DMS 273 (cell line): ENCODE measurements at regions not wholly inside any gene's neighbourhood (a gene's known extent, or its start where the extent isn't known, plus 50 kb on each side); places are given as distances from the start of the nearest gene placed in this dataset.
A peak's percentile ranks its signal among the peaks of the same experiment; 100 is the strongest.

Source experiments
- DNase-seq: peaks from one replicate; lab custom pipeline; 2025; ENCODE audit not compliant: unreplicated experiment; lab: John Stamatoyannopoulos, UW

DNA sequence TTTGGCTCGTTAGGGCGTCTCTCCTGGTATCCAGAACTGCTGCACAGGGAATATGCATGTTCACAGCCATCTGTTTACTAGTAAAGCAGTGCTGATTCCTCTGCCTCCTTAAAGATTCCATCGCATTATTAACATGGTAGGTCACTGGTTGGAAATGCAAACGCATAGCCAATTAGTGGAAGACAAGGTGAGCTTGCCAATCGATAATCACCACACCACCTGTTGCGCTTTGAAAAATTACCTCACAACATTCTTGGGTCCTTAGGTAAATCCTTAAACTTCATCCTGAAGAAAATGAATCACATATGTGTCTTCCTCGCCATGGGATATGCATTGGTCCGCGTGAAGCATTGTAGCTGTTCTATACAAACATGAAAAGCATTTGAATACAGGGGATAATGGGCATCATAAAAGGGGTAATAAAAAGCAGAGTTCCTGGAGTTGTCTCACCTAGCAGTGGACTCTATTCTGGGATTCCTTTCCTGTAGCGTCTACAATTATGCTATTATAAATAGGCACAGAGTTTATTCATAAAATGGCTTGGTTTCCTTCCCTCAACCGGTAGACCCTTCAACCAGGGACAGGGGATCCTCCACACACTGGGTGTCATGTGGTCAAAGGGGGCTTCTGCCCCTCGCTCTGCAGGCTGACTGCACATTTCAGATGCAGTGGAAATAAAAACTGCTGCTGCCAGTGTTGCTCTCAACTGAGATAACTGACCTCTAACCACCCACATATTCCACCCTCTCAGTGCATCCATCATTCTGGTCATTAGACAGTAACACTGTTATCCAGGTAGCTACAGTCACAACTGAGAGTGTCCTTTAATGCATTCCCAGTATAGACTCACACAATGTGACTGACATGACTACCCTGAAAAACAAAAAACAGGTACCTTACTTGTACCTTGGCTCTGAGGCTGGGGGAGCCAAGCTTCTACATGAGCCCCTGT is 389.2 kb upstream of the NFE2L3 start:
- DNase-seq, result peak; percentile 60

DNA sequence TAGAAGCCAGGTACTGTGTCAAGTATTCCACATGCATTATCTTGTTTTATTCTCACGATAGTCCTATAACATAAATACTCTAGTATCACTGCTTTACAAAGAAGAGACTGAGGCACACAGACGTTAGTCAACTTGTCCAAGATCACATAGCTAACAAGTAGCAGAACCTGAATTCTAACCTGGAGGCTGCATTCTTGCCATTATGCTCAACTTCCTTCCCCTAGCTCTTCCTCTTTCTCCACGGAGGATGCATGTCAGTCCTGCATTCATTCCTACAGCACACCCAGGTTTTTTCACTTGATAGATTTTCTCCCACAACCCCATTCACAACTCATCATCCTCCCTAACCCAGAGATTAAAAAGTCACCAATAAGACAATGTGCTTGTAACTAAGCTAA is 388.5 kb upstream of the NFE2L3 start:
- DNase-seq, result no peak

DNA sequence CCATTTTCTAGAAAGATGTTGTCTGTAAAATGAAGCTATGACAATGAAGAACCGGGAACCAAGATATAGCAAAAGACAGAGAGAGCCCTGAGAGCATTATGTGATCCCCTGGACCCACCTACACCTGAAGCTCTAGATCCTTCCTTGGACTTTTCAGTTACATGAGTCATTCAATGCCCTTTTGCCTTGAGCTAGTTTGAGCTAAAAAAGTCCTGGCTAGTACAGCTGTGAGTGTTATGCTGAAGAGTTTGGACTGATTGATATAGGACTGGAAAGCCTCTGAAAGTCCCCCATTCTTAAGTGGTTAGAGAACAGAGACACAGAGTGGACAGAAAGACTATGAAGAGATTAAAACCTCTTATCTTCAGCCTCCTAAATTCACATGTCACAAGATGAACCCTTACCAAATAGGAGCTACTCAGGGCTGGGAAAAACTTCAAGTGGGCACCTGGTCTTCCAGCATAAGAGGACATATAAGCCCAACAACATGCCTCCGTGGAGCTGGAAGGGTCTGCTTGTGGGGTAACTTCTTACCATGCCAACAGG is 386.8 kb upstream of the NFE2L3 start:
- no peak for DNase-seq

DNA sequence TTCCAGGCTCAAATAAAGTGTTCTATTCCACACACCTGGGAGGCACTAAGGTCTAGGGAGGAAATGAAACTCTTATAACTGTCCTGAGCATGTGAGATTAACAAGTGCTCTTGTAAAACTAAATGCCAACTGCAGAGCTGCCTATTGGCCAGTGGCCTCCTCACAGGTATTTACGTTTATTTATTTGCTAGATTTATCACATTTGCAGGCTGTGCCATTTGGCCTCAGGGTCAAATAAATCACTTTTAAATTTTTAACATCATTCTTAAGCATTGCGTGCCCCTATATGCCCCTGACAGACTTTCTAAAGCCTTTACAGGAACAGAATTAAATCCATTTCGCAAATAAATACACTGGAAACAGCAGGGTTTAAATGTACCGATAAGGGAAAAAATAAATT is 381.8 kb upstream of the NFE2L3 start:
- DNase-seq, result no peak

DNA sequence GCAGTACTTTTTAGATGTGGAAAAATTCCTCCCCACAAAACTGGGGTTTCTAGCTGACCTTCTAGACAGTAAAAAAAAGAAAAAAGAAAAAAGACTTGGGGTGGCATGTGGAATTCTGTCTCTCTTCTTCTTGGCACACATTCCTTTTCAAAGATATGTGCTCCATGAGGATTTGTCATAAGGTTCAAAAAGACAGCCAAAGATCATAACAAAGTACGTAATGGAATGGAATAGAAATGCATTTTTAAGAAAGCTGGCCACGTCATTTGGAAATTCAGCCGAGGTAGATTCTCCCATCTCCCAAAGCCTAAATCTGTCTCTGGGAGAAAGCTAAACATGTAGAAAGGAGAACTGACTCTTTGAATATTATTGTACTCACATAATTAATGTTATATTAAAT is 381.3 kb upstream of the NFE2L3 start:
- DNase-seq, result no peak

DNA sequence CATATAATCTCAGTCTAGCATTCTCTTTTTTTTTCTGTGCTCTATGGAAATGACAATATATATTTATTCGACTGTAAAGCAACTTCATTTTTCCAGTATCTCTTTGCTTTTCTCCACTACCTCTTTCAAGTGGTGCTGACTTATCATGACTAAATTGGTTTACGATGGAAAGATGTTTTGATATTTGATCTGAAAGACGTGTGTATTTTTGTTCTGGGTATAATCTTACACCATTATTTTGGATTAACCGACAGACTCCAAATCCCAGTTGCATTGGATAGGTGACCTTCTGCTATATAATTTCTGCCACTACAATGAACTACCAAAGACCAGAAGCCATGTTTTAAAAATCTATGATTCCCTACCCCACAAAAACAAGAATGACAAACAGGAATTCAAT is 380.5 kb upstream of the NFE2L3 start:
- no peak for DNase-seq

DNA sequence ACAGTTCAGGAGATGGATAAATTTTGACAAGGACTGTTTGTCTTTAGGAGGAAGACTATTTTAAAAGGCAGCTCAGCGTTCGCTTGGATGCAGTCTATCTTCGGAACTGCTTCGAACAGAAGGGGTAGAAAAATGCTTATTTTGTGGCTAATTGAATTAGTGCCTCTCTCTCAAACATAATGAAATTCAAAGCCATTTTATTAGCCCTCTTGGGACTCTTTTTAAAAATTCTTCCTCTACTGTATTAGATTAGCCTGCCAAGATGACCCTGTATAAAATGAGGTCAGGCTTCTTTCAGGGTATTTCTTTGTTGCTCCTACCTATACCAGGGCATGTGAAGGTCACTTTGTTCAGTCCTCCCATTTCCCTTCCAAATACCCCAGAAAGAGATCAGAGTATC is 379.2 kb upstream of the NFE2L3 start:
- DNase-seq, result peak; percentile 49

DNA sequence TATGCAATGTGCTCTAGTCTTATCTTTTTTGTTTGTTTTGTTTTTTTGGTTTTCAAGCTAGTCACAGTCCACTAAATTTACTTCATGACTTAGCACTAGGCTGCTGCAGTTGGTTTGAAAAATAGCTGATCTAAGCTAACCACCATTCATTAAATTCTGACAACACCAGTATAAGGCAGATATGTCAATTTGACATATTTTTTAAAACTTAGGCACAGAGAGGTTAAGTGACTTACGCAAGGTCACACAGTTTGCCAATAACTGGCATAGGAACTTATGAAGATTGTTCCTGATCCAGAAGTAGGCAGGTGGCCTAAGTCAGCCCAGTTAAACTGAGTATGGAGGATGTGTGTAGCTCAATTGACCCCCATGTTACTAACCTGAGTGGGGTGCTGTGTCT is 377.3 kb upstream of the NFE2L3 start:
- DNase-seq, result no peak

DNA sequence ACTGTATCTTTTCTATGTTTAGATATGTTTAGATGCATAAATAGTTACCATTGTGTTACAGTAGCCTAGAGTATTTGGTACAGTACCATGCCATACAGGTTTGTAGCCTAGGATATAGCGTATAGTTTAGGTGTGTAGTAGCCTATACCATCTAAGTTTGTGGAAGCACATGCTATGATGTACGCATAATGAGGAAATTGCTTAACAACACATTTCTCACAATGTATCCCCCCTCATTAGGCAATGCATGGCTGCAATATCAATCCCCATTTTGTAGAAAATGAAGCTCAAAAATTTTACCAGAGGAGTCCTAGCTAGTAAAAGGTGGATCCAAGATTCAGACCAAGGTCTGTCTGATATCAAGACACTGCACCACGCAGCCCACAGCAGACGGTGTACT is 376.4 kb upstream of the NFE2L3 start:
- DNase-seq, result no peak

DNA sequence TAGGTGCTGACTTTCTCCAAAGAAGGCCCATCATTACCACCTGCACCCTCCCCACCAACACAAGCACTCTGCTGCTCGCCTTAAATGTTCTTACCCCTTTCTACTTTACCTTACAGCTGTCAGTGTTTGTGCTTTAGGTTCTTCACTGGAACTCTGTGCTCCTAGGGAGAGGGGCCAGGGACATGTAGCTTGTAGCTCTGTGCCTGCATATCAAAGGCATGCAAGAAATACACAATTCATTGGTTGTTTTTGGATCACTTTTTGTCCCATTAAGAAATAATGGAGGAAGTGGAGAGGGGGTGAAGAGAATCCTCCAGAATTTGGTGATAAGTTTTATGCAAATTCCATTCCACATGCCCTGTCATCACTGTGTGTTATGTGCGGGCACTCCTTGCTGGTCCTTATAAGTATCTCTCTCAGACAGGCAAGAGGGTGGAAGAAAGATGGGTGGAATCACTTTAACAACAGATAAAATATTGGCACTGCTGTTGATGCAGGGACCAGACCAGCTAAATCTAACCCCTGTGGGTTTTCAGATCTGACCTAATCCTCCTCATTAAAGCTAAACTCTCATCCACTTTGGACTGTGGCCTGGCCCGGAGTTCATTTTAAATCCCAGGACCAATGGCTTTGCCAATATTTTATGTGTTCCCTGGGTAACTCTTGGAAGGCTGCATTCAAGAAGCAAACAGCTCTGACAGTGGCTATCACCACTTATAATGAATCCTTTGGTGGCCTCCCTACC is 375.8 kb upstream of the NFE2L3 start:
- DNase-seq, result no peak

DNA sequence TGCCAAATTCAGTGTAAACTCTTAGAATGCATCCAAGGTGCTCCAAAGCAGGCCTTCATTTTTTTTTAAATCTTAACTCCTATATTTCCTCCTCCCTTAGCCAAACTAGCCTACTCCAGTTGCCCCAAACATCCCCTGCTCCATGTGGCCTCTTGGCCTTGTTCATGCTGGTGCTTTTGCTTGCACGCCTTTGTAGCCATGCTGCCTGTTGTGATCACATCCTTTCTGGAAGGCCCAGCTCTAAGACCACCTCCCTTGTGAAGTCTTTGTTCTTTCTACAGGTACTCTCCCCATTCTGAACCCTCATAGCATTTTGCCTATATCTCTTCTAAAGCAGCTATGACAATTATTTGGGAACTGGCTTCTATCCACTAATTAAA is 375.3 kb upstream of the NFE2L3 start:
- DNase-seq, result no peak

DNA sequence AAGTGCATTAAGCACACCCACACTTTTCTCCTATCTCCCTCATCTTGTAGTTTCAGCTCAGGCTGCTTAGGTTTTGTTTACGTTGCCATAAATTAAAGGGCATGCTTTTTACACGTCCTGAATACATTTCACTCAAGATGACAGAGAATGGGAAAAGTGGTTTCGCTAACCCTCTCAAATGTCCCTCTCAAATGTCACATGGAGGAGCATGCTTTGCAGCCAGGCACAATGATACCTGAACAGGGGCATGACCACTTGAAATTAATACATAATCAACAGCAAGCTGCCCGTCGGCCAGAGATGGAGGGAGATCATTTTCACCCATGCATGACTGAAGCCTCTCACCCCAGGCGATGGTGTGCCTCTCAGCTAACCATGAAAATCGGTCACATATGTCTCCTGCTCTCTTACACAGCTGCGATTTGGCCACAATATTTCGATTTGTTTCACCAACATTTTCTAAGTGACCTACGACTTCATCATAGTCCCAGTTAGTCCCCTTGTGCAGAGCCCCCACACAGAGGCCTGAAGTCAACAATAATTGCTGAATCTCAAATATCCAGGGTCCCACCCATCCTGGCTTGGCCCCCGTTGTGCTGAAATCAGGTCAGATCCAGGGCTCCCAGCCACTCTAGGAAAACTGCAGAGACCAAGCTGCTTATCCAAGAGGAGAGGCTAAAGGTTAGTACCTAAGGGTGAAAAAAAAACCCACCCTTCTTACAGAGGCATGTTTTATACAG is 373.9 kb upstream of the NFE2L3 start:
- DNase-seq, result peak; percentile 73

DNA sequence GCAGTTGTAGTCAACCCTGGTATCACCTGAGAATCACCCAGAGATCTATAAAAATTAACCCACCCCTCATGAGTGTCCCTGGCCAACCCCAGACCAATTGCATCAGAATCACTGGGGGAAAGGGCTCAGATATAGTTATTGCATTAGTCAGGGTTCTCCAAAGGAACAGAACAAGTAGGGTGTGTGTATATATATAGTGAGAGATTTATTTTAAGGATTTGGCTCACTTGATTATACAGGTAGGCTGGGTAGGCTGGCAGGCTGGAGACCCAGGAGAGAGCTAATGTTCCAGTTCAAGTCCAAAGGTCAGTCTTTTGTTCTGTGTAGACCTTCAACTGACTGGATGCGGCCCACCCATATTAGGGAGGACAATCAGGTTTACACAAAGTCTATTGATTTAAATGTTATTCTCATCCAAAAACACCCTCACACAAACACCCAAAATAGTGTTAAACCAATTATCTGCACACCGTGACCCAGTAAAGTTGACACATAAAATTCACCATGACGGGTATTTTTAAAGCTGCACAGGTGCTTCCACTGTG is 372.9 kb upstream of the NFE2L3 start:
- DNase-seq, result no peak

DNA sequence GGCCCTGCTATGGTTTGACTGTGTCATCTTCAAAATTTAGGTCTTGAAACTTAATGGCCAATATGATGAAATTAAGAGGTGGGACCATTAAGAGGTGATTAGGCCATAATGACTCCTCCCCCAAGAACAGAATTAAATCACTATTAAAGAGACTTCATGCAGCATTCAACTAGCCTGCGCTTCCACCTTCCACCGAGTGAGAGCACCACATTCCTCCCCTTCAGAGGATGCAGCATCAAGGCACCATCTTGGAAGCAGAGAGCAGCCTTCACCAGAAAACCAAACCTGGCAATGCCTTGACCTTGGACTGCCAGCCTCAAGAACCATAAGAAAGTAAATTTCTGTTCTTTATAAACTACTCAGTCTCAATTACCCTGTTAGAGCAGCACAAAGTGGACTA is 371.1 kb upstream of the NFE2L3 start:
- DNase-seq, result no peak

DNA sequence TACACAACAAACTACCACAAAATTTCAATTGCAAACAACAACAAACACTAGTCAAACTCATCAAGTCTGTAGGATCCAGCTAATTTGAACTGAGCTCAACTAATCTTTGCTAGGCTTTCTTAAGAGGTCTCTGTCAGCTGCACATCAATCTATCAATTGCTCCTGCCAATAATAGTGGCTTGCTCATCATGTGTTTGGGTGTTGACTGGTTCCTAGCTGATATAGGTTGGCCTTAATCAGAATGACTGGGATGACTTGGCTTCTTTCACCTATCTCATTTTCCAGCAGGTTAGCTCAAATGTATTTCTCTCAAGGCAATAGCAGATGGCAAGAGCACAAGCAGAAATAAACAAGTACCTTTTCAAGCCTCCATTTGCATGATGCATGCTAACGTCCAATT is 370.3 kb upstream of the NFE2L3 start:
- peak; percentile 88 for DNase-seq

DNA sequence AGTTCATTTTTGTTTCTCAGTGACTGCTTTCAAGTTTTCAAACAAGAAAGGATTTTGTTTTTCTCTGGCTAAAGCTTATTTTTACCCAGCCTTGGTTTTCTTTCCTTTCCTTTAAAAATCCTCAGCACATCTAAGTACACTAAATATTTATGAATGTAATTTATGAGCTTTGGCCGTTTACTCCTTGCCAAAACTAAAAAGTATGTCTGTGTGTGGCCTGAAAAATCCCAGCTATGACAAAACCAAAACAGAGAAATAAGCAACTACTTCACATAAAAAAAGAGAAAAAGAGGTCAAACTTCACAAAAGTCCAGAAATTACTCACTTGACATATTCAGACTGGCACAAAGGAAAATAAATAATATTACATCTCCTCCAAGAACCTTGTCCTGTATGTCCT is 365.1 kb upstream of the NFE2L3 start:
- DNase-seq, result no peak

DNA sequence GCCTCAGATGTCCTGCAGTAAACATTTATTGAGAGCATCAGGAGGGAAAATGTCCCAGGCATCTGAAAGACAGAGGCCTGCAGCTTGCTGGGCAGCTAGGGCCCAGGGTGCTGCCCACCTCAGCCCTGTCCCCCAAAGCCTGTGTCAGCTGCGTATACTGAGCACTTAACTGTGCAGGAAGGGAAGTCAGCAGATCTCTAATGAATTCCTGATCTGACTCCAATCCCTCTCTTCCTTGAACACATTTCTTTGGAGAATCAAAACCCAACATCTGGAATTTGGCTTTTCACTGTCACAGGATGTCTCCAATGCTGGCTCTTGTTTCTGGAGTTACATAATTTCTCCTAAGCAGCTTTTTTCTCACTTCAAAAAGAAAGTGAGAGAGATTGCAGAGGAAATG is 364.7 kb upstream of the NFE2L3 start:
- DNase-seq, result no peak

DNA sequence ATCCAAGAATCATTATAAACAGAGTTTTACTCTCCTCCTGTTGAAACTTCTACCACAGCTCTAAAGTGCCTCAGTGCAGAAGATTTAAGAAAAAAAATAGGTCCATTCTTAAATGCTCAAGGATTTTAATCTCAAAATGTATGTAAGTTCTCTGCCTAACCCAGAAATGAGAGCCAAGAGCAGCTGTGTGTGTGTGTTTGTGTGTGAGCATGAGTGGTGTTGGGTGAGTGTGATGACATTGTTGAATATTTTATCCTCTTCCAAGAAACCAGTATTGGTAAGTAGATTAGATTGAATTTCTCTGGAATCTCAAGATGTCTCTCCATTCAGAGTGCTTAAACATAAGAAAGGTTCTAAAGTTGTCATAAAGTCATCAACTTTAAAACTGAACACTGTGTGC is 363.6 kb upstream of the NFE2L3 start:
- DNase-seq, result no peak

DNA sequence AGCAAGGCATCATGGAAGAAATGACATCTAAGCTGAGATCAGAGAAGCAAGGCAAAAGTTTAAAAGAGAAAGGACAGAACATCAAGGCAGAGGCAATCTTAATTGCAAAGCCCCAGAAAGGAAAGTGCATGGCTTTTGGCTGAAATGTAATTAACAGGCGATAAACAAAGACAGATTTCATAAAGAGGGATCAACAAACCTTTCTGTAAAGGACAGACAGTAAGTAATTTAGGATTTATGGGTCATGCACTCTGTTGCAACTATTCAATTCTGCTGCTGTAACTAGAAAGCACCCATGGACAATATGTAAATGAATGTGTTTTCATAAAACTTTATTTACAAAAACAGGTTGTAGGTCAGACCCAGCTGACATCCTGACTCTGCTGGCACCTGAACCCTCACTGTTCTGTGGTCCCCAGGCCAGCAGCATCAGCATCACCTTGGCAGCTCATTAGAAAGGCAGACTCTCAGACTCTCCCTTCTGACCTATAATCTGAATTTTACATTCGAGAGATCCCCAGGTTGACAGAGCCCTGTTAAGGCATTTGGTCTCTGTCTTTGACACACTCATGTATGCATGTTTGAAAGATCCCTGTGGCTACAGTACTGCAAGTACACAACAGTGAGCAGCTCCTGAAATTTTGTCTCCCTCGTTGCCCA is 362.9 kb upstream of the NFE2L3 start:
- DNase-seq, result no peak
